Brain pericyte (primary cell): ENCODE measurements at regions not wholly inside any gene's neighbourhood (a gene's known extent, or its start where the extent isn't known, plus 50 kb on each side); places are given as distances from the start of the nearest gene placed in this dataset.

Source experiments
- DNase-seq: peaks from one replicate; pipeline ENCODE4 v3.0.0-alpha.2; 2012; ENCODE audit warnings: low read depth, low spot score

- no peak for DNase-seq
Measured at GRCh38 chr5:14986413-14986812, 114.8 kb upstream of the ANKH start.

- no peak for DNase-seq
Measured at GRCh38 chr5:14983666-14984441, 112.3 kb upstream of the ANKH start.

GRCh38 chr5:14980698-14981097 lies 109.1 kb upstream of the ANKH start:
- no peak for DNase-seq

GRCh38 chr5:14977058-14977685 lies 105.6 kb upstream of the ANKH start:
- no peak for DNase-seq

GRCh38 chr5:14976486-14976885 lies 104.9 kb upstream of the ANKH start:
- DNase-seq, result no peak

- DNase-seq, result no peak
Measured at GRCh38 chr5:14971873-14972272, 100.3 kb upstream of the ANKH start.

- no peak for DNase-seq
Measured at GRCh38 chr5:14968796-14969195, 97.2 kb upstream of the ANKH start.

GRCh38 chr5:14967166-14967565 lies 95.6 kb upstream of the ANKH start:
- no peak for DNase-seq

- no peak for DNase-seq
Measured at GRCh38 chr5:14965815-14966214, 94.2 kb upstream of the ANKH start.

GRCh38 chr5:14962604-14963003 lies 91.0 kb upstream of the ANKH start:
- no peak for DNase-seq

GRCh38 chr5:14960120-14960462 lies 88.5 kb upstream of the ANKH start:
- no peak for DNase-seq

GRCh38 chr5:14959399-14960119 lies 88.0 kb upstream of the ANKH start:
- no peak for DNase-seq

GRCh38 chr5:14958188-14958587 lies 86.6 kb upstream of the ANKH start:
- no peak for DNase-seq

- no peak for DNase-seq
Measured at GRCh38 chr5:14956423-14957046, 85.0 kb upstream of the ANKH start.

GRCh38 chr5:14954616-14955343 lies 83.2 kb upstream of the ANKH start:
- no peak for DNase-seq

GRCh38 chr5:14954216-14954615 lies 82.6 kb upstream of the ANKH start:
- no peak for DNase-seq

GRCh38 chr5:14953075-14953607 lies 81.6 kb upstream of the ANKH start:
- no peak for DNase-seq

GRCh38 chr5:14948383-14948782 lies 76.8 kb upstream of the ANKH start:
- no peak for DNase-seq

- DNase-seq, result no peak
Measured at GRCh38 chr5:14946815-14947620, 75.4 kb upstream of the ANKH start.

GRCh38 chr5:14945450-14945849 lies 73.9 kb upstream of the ANKH start:
- no peak for DNase-seq

- no peak for DNase-seq
Measured at GRCh38 chr5:14944996-14945395, 73.4 kb upstream of the ANKH start.
